ENCODE measurements at regions not wholly inside any gene's neighbourhood (a gene's known extent, or its start where the extent isn't known, plus 50 kb on each side); places are given as distances from the start of the nearest gene placed in this dataset.

DNA sequence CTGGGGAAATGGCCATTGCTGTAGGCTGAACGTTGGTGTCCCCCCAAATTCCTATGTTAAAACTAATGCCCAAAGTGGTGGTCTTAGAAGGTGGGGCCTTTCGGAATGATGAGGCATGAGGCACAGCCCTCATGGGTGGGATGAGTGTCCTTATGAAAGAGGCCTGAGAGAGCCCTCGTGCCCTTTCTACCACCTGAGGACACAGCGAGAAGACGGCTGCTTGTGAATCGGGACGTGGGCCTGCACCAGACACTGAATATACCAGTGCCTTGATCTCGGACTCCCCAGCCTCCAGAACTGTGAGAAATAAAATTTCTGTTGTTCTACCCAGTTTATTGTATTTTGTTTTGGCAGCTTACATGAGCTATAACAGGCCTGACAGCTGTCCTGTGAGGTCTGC, 162.9 kb upstream of the B3GAT1 start:
- TF ChIP-seq CTCF (IDR thresholded peaks at IDR 0.05) (no peak), EP300 (IDR thresholded peaks at IDR 0.05) (no peak)
